HCT116 (cell line): ENCODE measurements at regions not wholly inside any gene's neighbourhood (a gene's known extent, or its start where the extent isn't known, plus 50 kb on each side); places are given as distances from the start of the nearest gene placed in this dataset.

Experiments used
- ATAC-seq: fragments of 200-7000 bp; cut with Tn5 transposase; 2 replicates; pipeline ENCODE4 v1.9.1; 2020; ENCODE audit warnings: mild to moderate bottlenecking, moderate library complexity
- BruUV-seq: library from RNA; stranded (reverse); fragments of 400-500 nt; replicated peaks from 2 replicates; lab custom pipeline; 2021; lab: Mats Ljungman, UMichigan
- CTCF ChIA-PET: fragments of 300-600 bp; sonication (Branson Sonifier 250); formaldehyde crosslinking; loops from one replicate; lab custom pipeline; 2021; ENCODE audit warnings: antibody characterized with exemption; lab: Charles Lee
- POLR2A ChIA-PET: fragments of 300-600, 350-600 bp; sonication (Branson Sonifier 250); formaldehyde crosslinking; loops from one replicate; lab custom pipeline; 2021; ENCODE audit warnings: antibody characterized with exemption; lab: Charles Lee
- RAD21 ChIA-PET, 2 experiments: fragments of 300-600 bp; sonication (Branson Sonifier 250); formaldehyde crosslinking; loops; one replicate each; lab custom pipeline; 2023; ENCODE audit warnings: low total read pairs in 2 of 2; ENCODE audit not compliant: uncharacterized antibody in 2 of 2, unreplicated experiment in 2 of 2, low non-redundant PET in 1 of 2; lab: Charles Lee
- DNase-seq: peaks from one replicate; pipeline ENCODE4 v3.0.0-alpha.2; 2010; ENCODE audit warnings: low read depth, low spot score
- H2AFZ ChIP-seq: fragments of 200-600 bp; shearing (Covaris generic), sonication (generic); 2 replicates; pipeline ENCODE4 v1.6.1; 2017; ENCODE audit warnings: low read depth, mixed run types, mixed read lengths, antibody characterized with exemption, low read length; ENCODE audit not compliant: poor library complexity, severe bottlenecking
- H3K27ac ChIP-seq: 2 replicates; pipeline ENCODE4 v1.5.1; 2012; ENCODE audit warnings: low read depth, low read length
- H3K27me3 ChIP-seq: fragments of 200-600 bp; sonication (generic); 2 replicates; pipeline ENCODE4 v1.6.1; 2016; ENCODE audit warnings: mixed run types, low read length, mixed read lengths; ENCODE audit not compliant: insufficient read depth
- H3K36me3 ChIP-seq, 2 experiments: fragments of 200-500 bp in 1 of 2; fragments of 200-600 bp in 1 of 2; sonication (Bioruptor generic) in 1 of 2; sonication (generic) in 1 of 2; 2 replicates each; pipeline versions ENCODE4 v1.5.1 to v1.6.1; 2014 to 2016; ENCODE audit warnings: low read length in 2 of 2, inconsistent platforms in 1 of 2, mixed read lengths in 1 of 2, mixed run types in 1 of 2; ENCODE audit not compliant: insufficient read depth in 2 of 2, control insufficient read depth in 1 of 2
- H3K4me1 ChIP-seq, 2 experiments: fragments of 200-600 bp in 1 of 2; sonication (generic) in 1 of 2; 2 replicates each; pipeline versions ENCODE4 v1.5.1 to v1.6.1; 2012 to 2017; ENCODE audit warnings: low read length in 2 of 2, inconsistent platforms in 1 of 2, mild to moderate bottlenecking in 1 of 2, mixed read lengths in 1 of 2, mixed run types in 1 of 2, moderate library complexity in 1 of 2; ENCODE audit not compliant: insufficient read depth in 2 of 2, control insufficient read depth in 1 of 2
- H3K4me2 ChIP-seq: fragments of 200-600 bp; sonication (generic); 2 replicates; pipeline ENCODE4 v1.6.1; 2017; ENCODE audit warnings: mixed run types, low read length, mixed read lengths
- H3K4me3 ChIP-seq, 2 experiments: fragments of 200-600 bp in 1 of 2; sonication (generic) in 1 of 2; replicated peaks in 1 of 2; 2 replicates each; pipeline ENCODE4 v1.5.1; 2011 to 2016; ENCODE audit warnings: low read length in 2 of 2, control low read depth in 1 of 2, low read depth in 1 of 2, mild to moderate bottlenecking in 1 of 2, mixed read lengths in 1 of 2, mixed run types in 1 of 2
- H3K79me2 ChIP-seq: fragments of 200-600 bp; sonication (generic); 2 replicates; pipeline ENCODE4 v1.6.1; 2017; ENCODE audit warnings: mild to moderate bottlenecking, mixed run types, low read length, moderate library complexity, mixed read lengths; ENCODE audit not compliant: insufficient read depth
- H3K9ac ChIP-seq: fragments of 200-600 bp; sonication (generic); 2 replicates; pipeline ENCODE4 v1.6.1; 2016; ENCODE audit warnings: low read length, mixed read lengths
- H3K9me2 ChIP-seq: fragments of 200-600 bp; sonication (generic), shearing (Covaris generic); 2 replicates; pipeline ENCODE4 v1.6.1; 2017; ENCODE audit warnings: mixed run types, mild to moderate bottlenecking, moderate library complexity; ENCODE audit not compliant: insufficient read depth
- H3K9me3 ChIP-seq, 2 experiments: fragments of 200-500 bp in 1 of 2; fragments of 200-600 bp in 1 of 2; sonication (Bioruptor generic) in 1 of 2; sonication (generic) in 1 of 2; 2 replicates each; pipeline ENCODE4 v1.6.1; 2014 to 2017; ENCODE audit warnings: low read length in 2 of 2, mixed read lengths in 2 of 2, inconsistent platforms in 1 of 2, low read depth in 1 of 2, mild to moderate bottlenecking in 1 of 2, mixed run types in 1 of 2, moderate library complexity in 1 of 2; ENCODE audit not compliant: control insufficient read depth in 1 of 2, insufficient read depth in 1 of 2
- H4K20me1 ChIP-seq: fragments of 200-600 bp; sonication (generic), shearing (Covaris generic); 2 replicates; pipeline ENCODE4 v1.6.1; 2017; ENCODE audit warnings: mixed run types, mild to moderate bottlenecking, moderate library complexity; ENCODE audit not compliant: insufficient read depth
- CBX3 ChIP-seq: IDR thresholded peaks from 2 replicates; pipeline ENCODE4 v1.6.1; 2012; ENCODE audit warnings: low read depth
- JUND ChIP-seq: IDR thresholded peaks from 2 replicates; pipeline ENCODE4 v1.6.1; 2012
- SIN3A ChIP-seq: IDR thresholded peaks from 2 replicates; pipeline ENCODE4 v1.6.1; 2012; ENCODE audit warnings: low read depth
- SRF ChIP-seq: IDR thresholded peaks from 2 replicates; pipeline ENCODE4 v1.6.1; 2012; ENCODE audit warnings: low read depth
- YY1 ChIP-seq: IDR thresholded peaks from 2 replicates; pipeline ENCODE4 v1.6.1; 2011; ENCODE audit warnings: low read length, low read depth, moderate library complexity, mild to moderate bottlenecking; ENCODE audit not compliant: insufficient replicate concordance; ENCODE audit errors: extremely low read depth
- ZNF274 ChIP-seq: fragments of 200-500 bp; sonication (Bioruptor generic); IDR thresholded peaks from 2 replicates; pipeline ENCODE4 v1.6.1; 2014; ENCODE audit warnings: mild to moderate bottlenecking, low read depth, low read length, inconsistent platforms
- intact Hi-C: fragments of 100-400 bp; cut with micrococcal nuclease; formaldehyde crosslinking; loops from 2 replicates; pipeline ENCODE4 v1.10.0; 2022
- TF ChIP-seq, protein P1 (sequence below), 3 experiments: fragments of 200-600 bp in 1 of 3; sonication (generic) in 1 of 3; IDR thresholded peaks in 2 of 3; conservative IDR thresholded peaks in 1 of 3; 2 replicates each; pipeline ENCODE4 v1.5.1; 2012 to 2017; ENCODE audit warnings: low read depth in 2 of 3, low read length in 2 of 3, antibody characterized with exemption in 1 of 3, borderline replicate concordance in 1 of 3, control low read depth in 1 of 3, mild to moderate bottlenecking in 1 of 3, mixed read lengths in 1 of 3, mixed run types in 1 of 3, moderate library complexity in 1 of 3; ENCODE audit not compliant: insufficient read depth in 1 of 3
- TF ChIP-seq, protein P2 (sequence below): IDR thresholded peaks from 2 replicates; pipeline ENCODE4 v1.6.1; 2012

DNA sequence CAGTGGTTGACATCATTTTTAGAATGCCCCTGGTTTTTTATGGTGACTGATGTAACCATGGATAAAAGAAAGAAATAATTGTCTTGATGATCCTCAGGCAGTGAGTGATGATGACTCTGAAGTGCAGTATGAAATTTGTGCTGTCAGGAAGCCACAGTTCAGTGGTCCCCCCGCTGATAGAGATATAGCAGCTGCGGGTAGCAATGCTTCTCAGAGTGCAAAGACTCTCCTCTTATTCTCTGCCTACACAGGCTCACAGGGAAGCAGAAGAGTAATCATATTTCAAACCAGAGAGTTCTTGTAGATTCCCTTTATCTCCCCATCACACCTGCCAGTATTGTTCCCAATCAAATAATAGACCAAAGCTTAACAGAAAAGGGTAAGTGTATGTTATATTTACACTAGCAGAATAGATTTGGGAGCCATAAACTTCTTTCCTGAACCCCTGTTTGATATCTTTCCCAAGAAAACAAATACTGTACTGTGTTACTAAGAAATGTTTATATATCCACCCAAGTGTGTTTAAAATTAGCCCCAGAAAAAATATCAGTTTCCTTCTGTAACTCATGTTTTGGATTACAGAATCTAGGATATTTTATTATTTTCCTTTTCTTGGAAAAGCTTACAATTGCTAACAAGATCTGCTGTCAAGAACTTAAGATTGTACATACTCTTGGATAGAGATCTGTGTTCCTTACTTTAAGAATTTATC, 1817.4 kb upstream of the FLRT2 start (continued):
- TF ChIP-seq, protein P1, sequence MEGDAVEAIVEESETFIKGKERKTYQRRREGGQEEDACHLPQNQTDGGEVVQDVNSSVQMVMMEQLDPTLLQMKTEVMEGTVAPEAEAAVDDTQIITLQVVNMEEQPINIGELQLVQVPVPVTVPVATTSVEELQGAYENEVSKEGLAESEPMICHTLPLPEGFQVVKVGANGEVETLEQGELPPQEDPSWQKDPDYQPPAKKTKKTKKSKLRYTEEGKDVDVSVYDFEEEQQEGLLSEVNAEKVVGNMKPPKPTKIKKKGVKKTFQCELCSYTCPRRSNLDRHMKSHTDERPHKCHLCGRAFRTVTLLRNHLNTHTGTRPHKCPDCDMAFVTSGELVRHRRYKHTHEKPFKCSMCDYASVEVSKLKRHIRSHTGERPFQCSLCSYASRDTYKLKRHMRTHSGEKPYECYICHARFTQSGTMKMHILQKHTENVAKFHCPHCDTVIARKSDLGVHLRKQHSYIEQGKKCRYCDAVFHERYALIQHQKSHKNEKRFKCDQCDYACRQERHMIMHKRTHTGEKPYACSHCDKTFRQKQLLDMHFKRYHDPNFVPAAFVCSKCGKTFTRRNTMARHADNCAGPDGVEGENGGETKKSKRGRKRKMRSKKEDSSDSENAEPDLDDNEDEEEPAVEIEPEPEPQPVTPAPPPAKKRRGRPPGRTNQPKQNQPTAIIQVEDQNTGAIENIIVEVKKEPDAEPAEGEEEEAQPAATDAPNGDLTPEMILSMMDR (IDR thresholded peaks at IDR 0.05 in 2 of 3, conservative IDR thresholded peaks at IDR 0.05 in 1 of 3; ENCODE audit: borderline replicate concordance in 1 of 3, insufficient read depth in 1 of 3, low read depth in 2 of 3, low read length in 2 of 3) = no peak
- TF ChIP-seq JUND (no peak), YY1 (no peak), SIN3A (no peak)

DNA sequence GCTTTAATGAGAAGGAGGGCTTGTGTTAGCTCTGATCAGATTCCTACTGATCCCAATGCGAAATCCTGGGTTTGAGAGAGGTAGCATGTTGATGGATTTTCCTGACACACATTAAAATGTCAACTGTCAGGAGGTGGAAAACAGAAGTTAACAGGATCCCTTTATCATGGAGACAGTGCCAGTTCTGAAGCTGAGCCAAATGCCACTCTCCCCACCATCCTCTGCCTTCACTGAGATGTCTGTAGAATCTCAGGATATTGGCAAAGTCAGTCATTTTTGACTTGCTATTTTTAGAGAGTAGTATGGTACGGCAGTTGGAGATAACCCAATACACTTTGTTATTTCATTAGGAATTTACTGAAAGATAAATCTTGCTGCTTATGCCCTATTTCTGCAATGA, 1816.2 kb upstream of the FLRT2 start:
- Histone ChIP-seq H3K79me2 (no peaks in the 10 kb centered on the region), H2AFZ (no peak overlapping the region), H3K9ac (no peak overlapping the region), H3K27me3 (no peaks in the 10 kb centered on the region), H3K4me3 (no peak overlapping the region), H3K9me2 (no peaks in the 10 kb centered on the region), H3K9me3 (peaks cover 3 to 11% of the 10 kb centered on the region in 2 experiments; a peak in 3 of 4 replicates), H3K4me2 (no peak overlapping the region), H3K4me1 (no peaks in the 10 kb centered on the region), H3K36me3 (no peaks in the 10 kb centered on the region), H4K20me1 (no peaks in the 10 kb centered on the region), H3K27ac (no peak overlapping the region)
- ChIA-PET POLR2A (no interaction called here), CTCF (no interaction called here), RAD21 (no interaction called here)
- DNase-seq (no peak), ATAC-seq (no peak)
- no TSS peak for BruUV-seq
- intact Hi-C loops = no loop called here
- no peak for TF ChIP-seq YY1
- TF ChIP-seq, protein P2, sequence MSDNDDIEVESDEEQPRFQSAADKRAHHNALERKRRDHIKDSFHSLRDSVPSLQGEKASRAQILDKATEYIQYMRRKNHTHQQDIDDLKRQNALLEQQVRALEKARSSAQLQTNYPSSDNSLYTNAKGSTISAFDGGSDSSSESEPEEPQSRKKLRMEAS = no peak
- no peak for TF ChIP-seq CBX3
- TF ChIP-seq ZNF274 = no peak
- TF ChIP-seq SRF = no peak
- no peak for TF ChIP-seq JUND
